GM12878 (cell line): ENCODE measurements at regions not wholly inside any gene's neighbourhood (a gene's known extent, or its start where the extent isn't known, plus 50 kb on each side); places are given as distances from the start of the nearest gene placed in this dataset.

Experiments used
- ATAC-seq: fragments of 200-7000 bp; cut with Tn5 transposase; 3 replicates; pipeline ENCODE4 v1.9.1; 2020; ENCODE audit warnings: mild to moderate bottlenecking, moderate library complexity
- BruUV-seq: library from RNA; stranded (reverse); fragments of 400-500 nt; replicated peaks from 2 replicates; lab custom pipeline; 2021; lab: Mats Ljungman, UMichigan
- CTCF ChIA-PET: fragments of 300-600 bp; sonication (Branson Sonifier 250); formaldehyde crosslinking; extraction: SDS; loops from one replicate; lab custom pipeline; 2021; ENCODE audit warnings: inconsistent platforms; lab: Yijun Ruan, JAX
- POLR2A ChIA-PET: fragments of 350-600 bp; formaldehyde crosslinking; extraction: SDS; loops from one replicate; lab custom pipeline; 2021; ENCODE audit warnings: inconsistent platforms; lab: Charles Lee
- RAD21 ChIA-PET: fragments of 300-600 bp; sonication (Branson Sonifier 250); formaldehyde crosslinking; loops from one replicate; lab custom pipeline; 2023; ENCODE audit warnings: antibody characterized with exemption; ENCODE audit not compliant: unreplicated experiment; lab: Charles Lee
- SMC1A ChIA-PET: fragments of 300-600 bp; sonication (Branson Sonifier 250); formaldehyde crosslinking; loops from one replicate; lab custom pipeline; 2023; ENCODE audit not compliant: unreplicated experiment, uncharacterized antibody; lab: Charles Lee
- DNase-seq: peaks from one replicate; pipeline ENCODE4 v3.0.0-alpha.2; 2011; ENCODE audit warnings: low read depth, low spot score
- FAIRE-seq: peaks from 3 replicates; lab custom pipeline; 2011; peaks lifted over from hg19 to GRCh38; lab: Jason Lieb, UNC
- H2AFZ ChIP-seq: 2 replicates; pipeline ENCODE4 v1.6.0; 2011; ENCODE audit warnings: low read depth, low read length, control low read depth; ENCODE audit not compliant: control insufficient read depth
- H3K27ac ChIP-seq: 2 replicates; pipeline ENCODE4 v1.5.1; 2011; ENCODE audit warnings: control low read depth; ENCODE audit not compliant: control insufficient read depth, insufficient read depth
- H3K27me3 ChIP-seq, 2 experiments: replicated peaks in 1 of 2; 2 replicates each; pipeline versions ENCODE4 v1.6.0 to v1.6.1; 2011; ENCODE audit warnings: low read length in 1 of 2; ENCODE audit not compliant: control insufficient read depth in 2 of 2, insufficient read depth in 2 of 2
- H3K36me3 ChIP-seq, 2 experiments: 2 replicates each; pipeline ENCODE4 v1.5.1; 2011; ENCODE audit warnings: low read length in 1 of 2; ENCODE audit not compliant: control insufficient read depth in 2 of 2, insufficient read depth in 2 of 2
- H3K4me1 ChIP-seq: 2 replicates; pipeline ENCODE4 v1.6.1; 2011; ENCODE audit warnings: mild to moderate bottlenecking, low read length, moderate library complexity, mixed read lengths; ENCODE audit not compliant: control insufficient read depth, insufficient read depth
- H3K4me2 ChIP-seq: 2 replicates; pipeline ENCODE4 v1.6.0; 2011; ENCODE audit warnings: control low read depth; ENCODE audit not compliant: control insufficient read depth, insufficient read depth
- H3K4me3 ChIP-seq: fragments of 200-600 bp; sonication (generic); 2 replicates; pipeline ENCODE4 v1.5.1; 2016
- H3K79me2 ChIP-seq: 2 replicates; pipeline ENCODE4 v1.6.0; 2011; ENCODE audit warnings: low read length; ENCODE audit not compliant: control insufficient read depth, insufficient read depth
- H3K9ac ChIP-seq: 2 replicates; pipeline ENCODE4 v1.8.0; 2011; ENCODE audit warnings: low read length, control low read depth, mixed read lengths; ENCODE audit not compliant: control insufficient read depth, insufficient read depth
- H3K9me3 ChIP-seq: replicated peaks from 3 replicates; pipeline ENCODE4 v1.5.1; 2011; ENCODE audit warnings: mild to moderate bottlenecking, low read length; ENCODE audit not compliant: control insufficient read depth, insufficient read depth
- H4K20me1 ChIP-seq: 2 replicates; pipeline ENCODE4 v1.6.0; 2011; ENCODE audit not compliant: control insufficient read depth, insufficient read depth
- FOXM1 ChIP-seq: IDR thresholded peaks from 2 replicates; pipeline ENCODE4 v1.6.1; 2012; ENCODE audit warnings: low read depth, mild to moderate bottlenecking, inconsistent platforms, low read length, moderate library complexity
- MTA2 ChIP-seq: fragments of 450-650 bp; IDR thresholded peaks from 2 replicates; pipeline ENCODE4 v1.6.1; 2016; ENCODE audit warnings: low read depth, mild to moderate bottlenecking, moderate library complexity
- SUZ12 ChIP-seq: fragments of 200-600 bp; sonication (generic); IDR thresholded peaks from one replicate; pipeline ENCODE4 v1.6.1; 2018; ENCODE audit warnings: antibody characterized with exemption, mild to moderate bottlenecking; ENCODE audit not compliant: unreplicated experiment
- ZBED1 ChIP-seq: IDR thresholded peaks from 2 replicates; pipeline ENCODE4 v1.6.1; 2016; ENCODE audit warnings: borderline replicate concordance
- WGBS: methylation state at CpG from one replicate; pipeline ENCODE4 v1.1.6; 2016; ENCODE audit warnings: low lambda C conversion rate; ENCODE audit not compliant: insufficient replicate concordance, insufficient coverage; ENCODE audit errors: missing lambda C conversion rate; 5-methylcytosine and 5-hydroxymethylcytosine counted together
- in situ Hi-C: fragments of 300-500 bp; cut with MboI; formaldehyde crosslinking; loops from 9 replicates; pipeline ENCODE4 v1.14.3; 2018; ENCODE audit warnings: mixed read lengths
- intact Hi-C: fragments of 100-400 bp; cut with micrococcal nuclease; formaldehyde crosslinking; loops from one replicate; pipeline ENCODE4 v1.14.2; 2022; ENCODE audit not compliant: unreplicated experiment
- TF ChIP-seq, protein P1 (sequence below): IDR thresholded peaks from 2 replicates; pipeline ENCODE4 v1.6.1; 2011; ENCODE audit warnings: low read depth, mild to moderate bottlenecking, low read length, moderate library complexity, borderline replicate concordance; ENCODE audit errors: extremely low read depth
- TF ChIP-seq, protein P2 (sequence below): fragments of 450-650 bp; IDR thresholded peaks from 2 replicates; pipeline ENCODE4 v1.6.1; 2017; ENCODE audit warnings: mild to moderate bottlenecking
- TF ChIP-seq, protein P3 (sequence below): IDR thresholded peaks from 2 replicates; pipeline ENCODE4 v1.6.1; 2012; ENCODE audit warnings: improper control_type of control experiment, low read depth, low read length; ENCODE audit not compliant: insufficient replicate concordance

DNA sequence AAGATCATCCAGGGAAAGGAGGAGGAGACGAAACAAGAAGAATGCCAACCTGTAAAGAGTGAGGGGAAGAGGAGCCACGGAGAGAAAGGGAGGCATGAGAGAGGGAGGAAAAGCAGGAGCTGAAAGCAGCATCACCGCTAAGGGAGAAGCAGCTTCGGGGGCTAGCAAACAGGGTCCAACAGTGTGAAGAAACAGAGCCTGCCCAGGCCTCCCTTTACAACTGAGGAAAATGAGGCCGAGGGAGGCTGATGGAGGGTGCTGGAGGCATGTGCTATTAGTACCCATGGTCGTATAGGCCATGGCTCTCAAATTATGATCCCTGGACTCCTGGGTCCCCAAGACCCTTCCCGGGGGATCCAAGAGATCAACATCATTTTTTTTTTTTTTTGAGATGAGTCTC lies 50.4 kb upstream of the ASPRV1 start:
- TF ChIP-seq SUZ12 (no peak), MTA2 (no peak), ZBED1 (no peak), FOXM1 (no peak)
- TF ChIP-seq, protein P1, sequence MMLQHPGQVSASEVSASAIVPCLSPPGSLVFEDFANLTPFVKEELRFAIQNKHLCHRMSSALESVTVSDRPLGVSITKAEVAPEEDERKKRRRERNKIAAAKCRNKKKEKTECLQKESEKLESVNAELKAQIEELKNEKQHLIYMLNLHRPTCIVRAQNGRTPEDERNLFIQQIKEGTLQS, result no peak
- TF ChIP-seq, protein P2, sequence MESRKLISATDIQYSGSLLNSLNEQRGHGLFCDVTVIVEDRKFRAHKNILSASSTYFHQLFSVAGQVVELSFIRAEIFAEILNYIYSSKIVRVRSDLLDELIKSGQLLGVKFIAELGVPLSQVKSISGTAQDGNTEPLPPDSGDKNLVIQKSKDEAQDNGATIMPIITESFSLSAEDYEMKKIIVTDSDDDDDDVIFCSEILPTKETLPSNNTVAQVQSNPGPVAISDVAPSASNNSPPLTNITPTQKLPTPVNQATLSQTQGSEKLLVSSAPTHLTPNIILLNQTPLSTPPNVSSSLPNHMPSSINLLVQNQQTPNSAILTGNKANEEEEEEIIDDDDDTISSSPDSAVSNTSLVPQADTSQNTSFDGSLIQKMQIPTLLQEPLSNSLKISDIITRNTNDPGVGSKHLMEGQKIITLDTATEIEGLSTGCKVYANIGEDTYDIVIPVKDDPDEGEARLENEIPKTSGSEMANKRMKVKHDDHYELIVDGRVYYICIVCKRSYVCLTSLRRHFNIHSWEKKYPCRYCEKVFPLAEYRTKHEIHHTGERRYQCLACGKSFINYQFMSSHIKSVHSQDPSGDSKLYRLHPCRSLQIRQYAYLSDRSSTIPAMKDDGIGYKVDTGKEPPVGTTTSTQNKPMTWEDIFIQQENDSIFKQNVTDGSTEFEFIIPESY, result no peak
- TF ChIP-seq, protein P3, sequence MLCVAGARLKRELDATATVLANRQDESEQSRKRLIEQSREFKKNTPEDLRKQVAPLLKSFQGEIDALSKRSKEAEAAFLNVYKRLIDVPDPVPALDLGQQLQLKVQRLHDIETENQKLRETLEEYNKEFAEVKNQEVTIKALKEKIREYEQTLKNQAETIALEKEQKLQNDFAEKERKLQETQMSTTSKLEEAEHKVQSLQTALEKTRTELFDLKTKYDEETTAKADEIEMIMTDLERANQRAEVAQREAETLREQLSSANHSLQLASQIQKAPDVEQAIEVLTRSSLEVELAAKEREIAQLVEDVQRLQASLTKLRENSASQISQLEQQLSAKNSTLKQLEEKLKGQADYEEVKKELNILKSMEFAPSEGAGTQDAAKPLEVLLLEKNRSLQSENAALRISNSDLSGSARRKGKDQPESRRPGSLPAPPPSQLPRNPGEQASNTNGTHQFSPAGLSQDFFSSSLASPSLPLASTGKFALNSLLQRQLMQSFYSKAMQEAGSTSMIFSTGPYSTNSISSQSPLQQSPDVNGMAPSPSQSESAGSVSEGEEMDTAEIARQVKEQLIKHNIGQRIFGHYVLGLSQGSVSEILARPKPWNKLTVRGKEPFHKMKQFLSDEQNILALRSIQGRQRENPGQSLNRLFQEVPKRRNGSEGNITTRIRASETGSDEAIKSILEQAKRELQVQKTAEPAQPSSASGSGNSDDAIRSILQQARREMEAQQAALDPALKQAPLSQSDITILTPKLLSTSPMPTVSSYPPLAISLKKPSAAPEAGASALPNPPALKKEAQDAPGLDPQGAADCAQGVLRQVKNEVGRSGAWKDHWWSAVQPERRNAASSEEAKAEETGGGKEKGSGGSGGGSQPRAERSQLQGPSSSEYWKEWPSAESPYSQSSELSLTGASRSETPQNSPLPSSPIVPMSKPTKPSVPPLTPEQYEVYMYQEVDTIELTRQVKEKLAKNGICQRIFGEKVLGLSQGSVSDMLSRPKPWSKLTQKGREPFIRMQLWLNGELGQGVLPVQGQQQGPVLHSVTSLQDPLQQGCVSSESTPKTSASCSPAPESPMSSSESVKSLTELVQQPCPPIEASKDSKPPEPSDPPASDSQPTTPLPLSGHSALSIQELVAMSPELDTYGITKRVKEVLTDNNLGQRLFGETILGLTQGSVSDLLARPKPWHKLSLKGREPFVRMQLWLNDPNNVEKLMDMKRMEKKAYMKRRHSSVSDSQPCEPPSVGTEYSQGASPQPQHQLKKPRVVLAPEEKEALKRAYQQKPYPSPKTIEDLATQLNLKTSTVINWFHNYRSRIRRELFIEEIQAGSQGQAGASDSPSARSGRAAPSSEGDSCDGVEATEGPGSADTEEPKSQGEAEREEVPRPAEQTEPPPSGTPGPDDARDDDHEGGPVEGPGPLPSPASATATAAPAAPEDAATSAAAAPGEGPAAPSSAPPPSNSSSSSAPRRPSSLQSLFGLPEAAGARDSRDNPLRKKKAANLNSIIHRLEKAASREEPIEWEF, result no peak
- RAD21 ChIA-PET, result no interaction called here
- H3K4me3 ChIP-seq, result no peak overlapping the region
- H3K27ac ChIP-seq, result no peak overlapping the region
- 88% methylated on average over 7 of the region's 7 CpGs for WGBS
- no peak for ATAC-seq
- no peak for FAIRE-seq
- H3K9ac ChIP-seq, result no peak overlapping the region
- H3K27me3 ChIP-seq, result no peaks in the 10 kb centered on the region
- no peak overlapping the region for H2AFZ ChIP-seq
- CTCF ChIA-PET, result interaction anchor here (0.7 kb wide), 1 partner anchor 106 kb away, joined by 3 read pairs; no protein-coding TSS in a partner anchor
- H4K20me1 ChIP-seq, result no peaks in the 10 kb centered on the region
- no peak for DNase-seq
- no peak overlapping the region for H3K4me2 ChIP-seq
- H3K36me3 ChIP-seq, result no peaks in the 10 kb centered on the region; a peak in 1 of 4 replicates
- H3K9me3 ChIP-seq, result no peaks in the 10 kb centered on the region; the same call in 1 of the 3 replicates
- POLR2A ChIA-PET, result no interaction called here
- intact Hi-C loops (no loop called here), in situ Hi-C loops (no loop called here)
- H3K79me2 ChIP-seq, result no peaks in the 10 kb centered on the region
- SMC1A ChIA-PET, result interaction anchor here (1.6 kb wide), 1 partner anchor 57 kb away, joined by 4 read pairs; no protein-coding TSS in a partner anchor
- no TSS peak for BruUV-seq
- peaks cover 15% of the 10 kb centered on the region for H3K4me1 ChIP-seq
